ENCODE measurements at regions not wholly inside any gene's neighbourhood (a gene's known extent, or its start where the extent isn't known, plus 50 kb on each side); places are given as distances from the start of the nearest gene placed in this dataset.

DNA sequence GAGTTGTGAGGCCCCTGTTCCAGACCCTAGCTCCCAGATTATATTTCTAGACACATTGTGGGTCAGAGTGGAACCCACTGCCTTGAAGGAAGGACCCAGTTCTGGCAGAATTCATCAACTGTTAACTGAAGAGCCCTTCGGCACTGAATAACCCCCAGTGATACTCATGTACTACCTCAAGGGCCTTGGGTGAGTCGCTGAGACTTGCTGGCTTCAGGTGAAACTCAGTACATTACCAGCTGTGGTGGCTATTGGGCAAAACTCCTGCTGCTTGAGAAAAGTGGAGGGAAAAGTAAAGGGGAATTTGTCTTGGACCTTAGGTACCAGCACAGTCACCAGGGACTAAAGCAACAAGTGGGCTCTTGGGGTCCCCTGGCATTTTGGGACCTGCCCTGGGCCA lies 394.9 kb upstream of the EPHA3 start:
- TF ChIP-seq CTCF (IDR thresholded peaks at IDR 0.05) (no peak), POLR2AphosphoS5 (IDR thresholded peaks at IDR 0.05; ENCODE audit: low read depth, low read length) (no peak)

All from Panc1 (cell line).